ENCODE measurements at regions not wholly inside any gene's neighbourhood (a gene's known extent, or its start where the extent isn't known, plus 50 kb on each side); places are given as distances from the start of the nearest gene placed in this dataset.
"Not testable (repeated sequence)": the region's sequence is repeated elsewhere in the genome, so short reads cannot be mapped to it uniquely, and the experiment has no call there.

DNA sequence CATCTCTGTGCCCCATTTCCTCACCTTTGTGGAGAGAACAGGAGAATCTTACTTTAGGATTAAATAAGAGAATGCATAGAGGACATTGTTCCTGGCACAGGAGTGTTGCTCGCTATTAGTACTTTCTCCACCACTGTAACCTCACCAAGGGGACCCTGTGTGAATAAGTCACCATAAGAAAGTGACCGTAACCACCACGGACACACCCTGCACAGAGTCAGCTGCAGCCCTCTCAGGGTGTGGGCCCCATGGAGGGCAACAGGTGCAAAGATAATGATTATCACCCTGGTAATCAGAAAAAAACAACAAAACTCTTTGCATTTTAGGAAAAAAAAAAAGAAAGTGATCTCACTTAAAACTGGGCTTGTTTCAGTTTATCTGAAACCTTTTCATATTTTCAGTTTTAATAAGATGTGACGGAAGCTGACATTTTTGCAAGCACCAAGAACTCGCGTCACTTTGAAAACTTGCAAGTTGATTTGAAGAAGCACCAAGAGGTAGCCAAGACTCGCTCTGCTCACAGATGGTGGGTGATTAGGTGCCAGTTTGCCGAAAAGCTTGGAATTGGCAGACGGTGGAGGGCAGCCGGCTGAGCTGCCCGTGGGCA lies 87.0 kb upstream of the VRK1 start:
- no peak overlapping the region for H3K27ac Mint-ChIP-seq
- H3K4me3 Mint-ChIP-seq: no peak overlapping the region
- H3K4me1 Mint-ChIP-seq: peaks cover 0 to 2% (median 0%) of the 10 kb centered on the region in 3 donors
- DNase-seq: no peak
- no peaks in the 10 kb centered on the region for H3K9me3 Mint-ChIP-seq
- no peak for ATAC-seq (ENCODE audit: low read depth in 2 of 2)
- no peaks in the 10 kb centered on the region for H3K36me3 Mint-ChIP-seq
- peaks cover 20 to 39% (median 30%) of the 10 kb centered on the region in 3 donors for H3K27me3 Mint-ChIP-seq

DNA sequence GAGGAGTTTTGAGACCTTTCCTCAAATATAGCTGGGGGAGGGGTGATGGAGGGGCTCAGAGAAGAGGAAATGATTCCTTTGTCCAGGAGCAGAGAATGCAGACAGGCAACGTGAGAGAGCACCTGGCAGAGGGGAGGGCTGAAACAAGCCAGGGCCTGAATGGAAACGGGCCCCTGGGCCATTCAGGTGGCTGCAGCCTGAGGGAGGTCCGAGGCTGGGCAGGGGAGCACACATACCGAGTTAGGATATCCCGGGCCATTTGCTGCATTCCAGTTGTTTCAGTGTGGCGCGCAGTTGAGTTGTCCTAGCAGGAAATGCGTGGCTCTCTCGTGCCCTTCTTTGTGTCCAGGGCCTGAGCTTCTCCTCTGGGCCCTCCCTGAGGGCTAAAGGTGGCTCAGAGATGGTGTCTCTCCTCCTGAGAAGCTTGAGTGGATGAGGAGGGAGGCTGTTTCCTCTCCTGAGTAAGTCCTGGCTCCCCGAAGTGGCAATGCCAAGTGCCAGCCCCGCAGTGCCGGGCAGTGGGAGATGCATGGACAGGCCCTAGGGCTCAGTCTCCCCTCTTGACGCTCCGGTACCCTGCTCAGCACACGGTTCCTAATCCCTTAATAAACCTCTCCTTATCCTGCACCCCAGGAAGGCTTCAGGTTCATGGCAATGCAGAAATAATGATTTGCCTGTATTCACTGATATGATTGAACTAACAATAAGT lies 85.5 kb upstream of the VRK1 start:
- Mint-ChIP-seq H3K4me3 (no peak overlapping the region), H3K36me3 (no peaks in the 10 kb centered on the region), H3K4me1 (no peaks in the 10 kb centered on the region), H3K27me3 (peaks cover 19 to 32% (median 23%) of the 10 kb centered on the region in 3 donors), H3K9me3 (no peaks in the 10 kb centered on the region), H3K27ac (peak overlapping the region in 1 of 6 donors; percentile 10)
- no peak for ATAC-seq (ENCODE audit: low read depth in 2 of 2)
- no peak for DNase-seq

DNA sequence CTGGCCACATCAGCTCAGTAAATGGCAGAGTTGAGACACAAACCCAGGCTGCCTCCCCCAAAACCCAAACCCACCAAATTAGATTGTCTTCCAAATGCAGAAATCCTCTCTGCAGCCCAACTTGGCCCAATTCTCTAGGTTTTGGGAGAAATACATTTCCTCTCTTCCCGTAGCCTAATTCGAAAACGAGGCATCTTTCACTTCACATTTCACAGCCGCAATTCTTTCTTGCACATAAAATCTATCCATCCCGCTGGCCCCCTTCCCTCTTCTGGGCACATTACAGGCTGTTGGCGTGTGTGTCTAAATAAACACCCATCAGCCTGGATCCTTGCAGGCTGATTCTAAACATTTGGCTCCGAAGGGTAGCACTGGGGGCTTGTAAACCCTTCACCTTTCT lies 83.8 kb upstream of the VRK1 start:
- DNase-seq: no peak
- no peak for ATAC-seq (ENCODE audit: low read depth in 2 of 2)
- Mint-ChIP-seq H3K36me3 (no peaks in the 10 kb centered on the region), H3K27ac (no peak overlapping the region), H3K4me3 (no peak overlapping the region), H3K9me3 (no peaks in the 10 kb centered on the region), H3K4me1 (no peaks in the 10 kb centered on the region), H3K27me3 (peaks cover 23 to 39% (median 25%) of the 10 kb centered on the region in 3 donors)

DNA sequence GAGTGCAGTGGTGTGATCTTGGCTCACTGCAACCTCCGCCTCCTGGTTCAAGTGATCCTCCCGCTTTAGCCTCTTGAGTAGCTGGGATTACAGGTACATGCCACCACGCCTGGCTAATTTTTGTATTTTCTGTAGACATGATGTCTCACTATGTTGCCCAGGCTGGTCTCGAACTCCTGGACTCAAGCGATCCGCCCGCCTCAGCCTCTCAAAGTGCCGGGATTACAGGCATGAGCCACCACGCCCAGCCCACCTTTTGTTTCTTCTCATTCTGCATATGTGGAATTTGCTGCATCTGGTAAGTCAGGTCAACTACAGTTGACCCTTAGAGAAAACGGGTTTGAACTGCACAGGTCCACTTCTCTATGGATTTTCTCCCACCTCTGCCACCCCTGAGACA lies 82.6 kb upstream of the VRK1 start:
- not testable (repeated sequence) for ATAC-seq (ENCODE audit: low read depth in 2 of 2); H3K4me3 Mint-ChIP-seq; DNase-seq; H3K9me3 Mint-ChIP-seq; H3K36me3 Mint-ChIP-seq; H3K4me1 Mint-ChIP-seq; H3K27ac Mint-ChIP-seq
- H3K27me3 Mint-ChIP-seq: peaks cover 23 to 39% (median 27%) of the 10 kb centered on the region in 3 donors

DNA sequence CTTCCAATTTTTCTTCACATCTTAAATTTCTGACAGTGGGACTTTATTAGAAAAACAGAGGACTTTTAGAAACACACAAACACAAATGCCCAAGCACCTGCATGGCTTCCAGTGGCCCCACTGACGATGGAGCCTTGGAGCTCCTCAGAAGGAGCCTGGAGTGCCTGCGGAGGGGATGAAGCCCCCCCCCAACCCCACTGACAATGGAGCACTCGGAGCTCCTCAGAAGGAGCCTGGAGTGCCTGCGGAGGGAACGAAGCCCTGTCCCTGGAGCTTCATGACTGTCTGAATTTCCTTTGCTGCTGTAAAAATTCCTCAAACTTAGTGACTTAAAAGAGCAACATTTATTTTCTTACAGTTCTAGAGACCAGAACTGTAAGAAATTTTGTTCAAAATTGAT lies 80.1 kb upstream of the VRK1 start:
- H3K27me3 Mint-ChIP-seq: peaks cover 16 to 41% (median 27%) of the 10 kb centered on the region in 3 donors

DNA sequence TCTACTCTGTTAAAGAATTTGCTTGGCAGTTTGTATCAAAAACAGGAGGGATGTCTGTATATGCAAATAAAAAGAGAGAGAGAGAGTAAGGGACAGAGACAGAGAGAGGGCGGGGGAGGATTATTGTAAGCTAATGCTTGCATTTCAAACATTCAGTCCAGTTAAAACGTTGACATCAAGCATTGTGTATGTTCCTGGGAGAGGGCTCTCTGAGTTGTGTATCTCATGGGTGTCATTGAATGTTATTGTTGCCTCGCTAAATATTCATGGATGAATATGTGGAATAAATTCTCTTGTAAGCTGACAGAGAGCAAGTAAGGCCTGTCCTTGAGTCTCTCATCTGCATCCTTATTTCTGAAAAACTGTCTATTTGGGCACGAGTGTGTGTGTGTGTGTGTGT lies 78.8 kb upstream of the VRK1 start:
- H3K4me3 Mint-ChIP-seq: no peak overlapping the region
- no peaks in the 10 kb centered on the region for H3K4me1 Mint-ChIP-seq
- H3K36me3 Mint-ChIP-seq: no peaks in the 10 kb centered on the region
- ATAC-seq (ENCODE audit: low read depth in 2 of 2) (no peak), DNase-seq (no peak)
- no peaks in the 10 kb centered on the region for H3K9me3 Mint-ChIP-seq
- peaks cover 7 to 29% (median 23%) of the 10 kb centered on the region in 3 donors for H3K27me3 Mint-ChIP-seq
- H3K27ac Mint-ChIP-seq: no peak overlapping the region

More for the DNA sequence above, 80.1 kb upstream of the VRK1 start:
- Mint-ChIP-seq H3K4me1 (no peaks in the 10 kb centered on the region), H3K4me3 (no peak overlapping the region), H3K36me3 (no peaks in the 10 kb centered on the region), H3K27ac (no peak overlapping the region), H3K9me3 (no peaks in the 10 kb centered on the region)
- DNase-seq (no peak), ATAC-seq (ENCODE audit: low read depth in 2 of 2) (no peak)

DNA sequence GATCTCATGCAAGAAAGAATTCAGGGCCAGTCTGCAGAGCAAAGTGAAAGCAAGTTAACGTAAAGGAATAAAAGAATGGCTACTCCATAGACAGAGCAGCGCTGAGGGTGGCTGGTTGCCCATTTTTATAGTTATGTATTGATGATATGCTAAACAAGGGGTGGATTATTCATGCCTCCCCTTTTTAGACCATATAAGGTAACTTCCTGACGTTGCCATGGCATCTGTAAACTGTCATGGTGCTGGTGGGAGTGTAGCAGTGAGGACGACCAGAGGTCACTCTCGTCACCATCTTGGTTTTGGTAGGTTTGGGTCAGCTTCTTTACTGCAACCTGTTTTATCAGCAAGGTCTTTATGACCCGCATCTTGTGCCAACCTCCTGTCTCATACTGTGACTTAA lies 76.5 kb upstream of the VRK1 start:
- H3K4me1 Mint-ChIP-seq; ATAC-seq (ENCODE audit: low read depth in 2 of 2); H3K36me3 Mint-ChIP-seq; H3K9me3 Mint-ChIP-seq; DNase-seq; H3K4me3 Mint-ChIP-seq; H3K27ac Mint-ChIP-seq: not testable (repeated sequence)
- peaks cover 8 to 14% (median 9%) of the 10 kb centered on the region in 3 donors for H3K27me3 Mint-ChIP-seq

DNA sequence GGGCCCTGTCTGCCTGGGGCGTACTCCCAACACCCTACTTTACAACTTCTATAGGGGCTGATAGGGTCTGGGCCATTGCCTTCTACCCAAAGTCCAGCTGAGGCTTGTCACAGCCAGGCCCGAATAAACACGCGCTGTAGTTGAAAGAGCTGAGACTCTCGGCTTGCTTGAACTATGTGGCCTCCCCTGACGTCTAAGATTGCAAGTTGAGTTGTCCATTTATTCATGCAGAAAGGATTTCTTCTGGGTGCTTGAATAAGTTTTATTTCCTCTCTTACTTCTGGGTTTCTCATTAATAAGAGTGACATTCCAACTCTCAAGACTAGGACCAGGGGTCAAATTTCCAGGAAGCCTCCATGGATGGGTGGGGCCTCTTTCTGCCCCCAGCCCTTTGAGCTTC lies 74.4 kb upstream of the VRK1 start:
- Mint-ChIP-seq H3K4me1 (peaks cover 5 to 8% (median 8%) of the 10 kb centered on the region in 3 donors), H3K9me3 (peaks cover 0 to 9% (median 2%) of the 10 kb centered on the region in 7 donors), H3K27ac (no peak overlapping the region), H3K4me3 (no peak overlapping the region), H3K27me3 (peaks cover 12 to 26% (median 19%) of the 10 kb centered on the region in 3 donors), H3K36me3 (peaks cover 0 to 7% of the 10 kb centered on the region in 2 donors)
- ATAC-seq (ENCODE audit: low read depth in 2 of 2): no peak
- no peak for DNase-seq

DNA sequence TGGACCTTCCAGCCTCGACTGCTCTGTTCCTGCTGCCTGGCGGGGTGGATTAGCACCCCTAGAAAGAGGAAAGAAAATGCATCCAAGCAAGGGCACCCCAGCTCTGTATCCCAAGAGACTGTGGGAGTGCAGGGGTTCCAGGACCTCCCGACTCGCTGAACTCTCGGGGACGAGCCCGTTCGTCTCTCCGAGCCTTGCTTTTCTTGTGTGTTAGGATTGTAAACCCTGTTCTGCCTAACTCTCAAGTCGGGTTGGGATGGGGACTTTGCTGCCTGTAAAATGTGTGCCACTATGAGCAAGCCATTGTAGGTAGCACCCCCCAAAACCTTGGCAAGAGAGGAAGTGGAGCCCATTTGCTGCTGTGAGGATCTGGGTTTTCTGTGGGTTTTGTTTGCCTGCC lies 73.2 kb upstream of the VRK1 start:
- Mint-ChIP-seq H3K4me1 (peaks cover 7 to 8% (median 8%) of the 10 kb centered on the region in 3 donors), H3K27ac (no peak overlapping the region), H3K27me3 (peaks cover 4 to 23% (median 19%) of the 10 kb centered on the region in 3 donors), H3K36me3 (peaks cover 0 to 7% of the 10 kb centered on the region in 2 donors), H3K9me3 (peaks cover 0 to 9% (median 2%) of the 10 kb centered on the region in 7 donors), H3K4me3 (no peak overlapping the region)
- DNase-seq (no peak), ATAC-seq (ENCODE audit: low read depth in 2 of 2) (no peak)

DNA sequence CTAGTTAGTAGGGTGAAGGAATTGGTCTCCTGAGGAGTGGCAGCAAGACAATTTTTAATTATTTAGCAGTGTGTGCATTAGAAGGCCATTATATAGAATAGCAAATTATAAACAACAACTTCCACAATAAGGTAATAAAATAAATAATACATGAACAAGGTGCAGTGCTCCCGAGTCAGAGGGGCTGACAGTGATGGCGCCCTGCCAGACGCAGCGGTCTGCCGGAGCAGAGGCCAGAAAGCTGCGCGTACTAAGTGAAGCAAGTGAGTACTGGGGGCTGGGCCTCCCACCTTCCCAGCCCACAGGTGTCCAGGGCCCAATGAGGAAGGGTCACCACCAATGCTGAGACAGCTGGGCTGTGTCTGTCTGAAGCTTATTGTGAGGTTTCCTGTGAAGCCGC lies 72.0 kb upstream of the VRK1 start:
- no peak overlapping the region for H3K4me3 Mint-ChIP-seq
- peaks cover 9 to 23% (median 19%) of the 10 kb centered on the region in 3 donors for H3K27me3 Mint-ChIP-seq
- H3K4me1 Mint-ChIP-seq: peaks cover 7 to 8% (median 8%) of the 10 kb centered on the region in 3 donors
- ATAC-seq (ENCODE audit: low read depth in 2 of 2) (no peak), DNase-seq (no peak)
- peaks cover 0 to 7% of the 10 kb centered on the region in 2 donors for H3K36me3 Mint-ChIP-seq
- H3K27ac Mint-ChIP-seq: no peak overlapping the region
- peaks cover 0 to 9% (median 2%) of the 10 kb centered on the region in 7 donors for H3K9me3 Mint-ChIP-seq

DNA sequence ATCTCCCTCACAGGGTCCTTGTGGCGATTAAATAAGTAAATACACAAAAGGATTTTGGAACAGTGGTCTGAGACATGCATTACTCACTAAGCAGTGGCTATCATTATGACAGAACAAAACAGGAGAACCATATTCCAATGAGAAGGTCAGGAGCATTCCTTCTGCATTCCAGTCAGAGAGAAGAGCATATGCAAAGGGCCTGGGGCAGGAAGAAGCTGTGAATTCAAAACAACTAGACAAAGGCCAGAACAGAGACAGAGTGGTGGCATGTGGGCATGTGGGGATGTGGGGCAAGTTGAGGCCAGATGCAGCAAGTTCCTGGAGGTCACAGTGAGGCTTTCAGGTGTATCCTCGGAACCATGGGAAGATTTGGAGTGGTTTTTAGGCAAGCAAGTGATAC lies 70.1 kb upstream of the VRK1 start:
- H3K4me1 Mint-ChIP-seq: peaks cover 7 to 8% (median 8%) of the 10 kb centered on the region in 3 donors
- H3K9me3 Mint-ChIP-seq: peaks cover 0 to 9% (median 2%) of the 10 kb centered on the region in 7 donors
- peaks cover 0 to 7% of the 10 kb centered on the region in 2 donors for H3K36me3 Mint-ChIP-seq
- DNase-seq (no peak), ATAC-seq (ENCODE audit: low read depth in 2 of 2) (no peak)
- H3K4me3 Mint-ChIP-seq: no peak overlapping the region
- H3K27me3 Mint-ChIP-seq: peaks cover 15 to 19% (median 19%) of the 10 kb centered on the region in 3 donors
- no peak overlapping the region for H3K27ac Mint-ChIP-seq

DNA sequence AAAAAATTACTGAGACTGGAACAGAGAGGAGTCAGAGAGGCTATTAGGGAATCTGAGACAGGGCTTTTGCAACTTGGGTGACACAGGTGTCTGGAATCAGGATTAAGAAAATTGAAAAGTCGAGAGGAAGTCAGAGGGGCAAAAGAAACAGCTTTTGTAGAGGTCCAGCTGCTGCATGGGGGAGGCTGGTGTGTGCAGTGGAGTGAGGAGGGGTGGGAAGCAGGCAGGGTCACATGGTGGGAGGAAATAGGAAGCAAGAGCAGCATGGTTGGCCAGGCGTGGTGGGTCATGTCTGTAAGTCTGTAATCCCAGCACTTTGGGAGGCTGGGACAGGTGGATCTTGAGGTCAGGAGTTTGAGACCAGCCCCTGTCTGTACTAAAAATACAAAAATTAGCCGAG lies 69.7 kb upstream of the VRK1 start:
- Mint-ChIP-seq H3K36me3 (peaks cover 0 to 7% of the 10 kb centered on the region in 2 donors), H3K27me3 (peaks cover 15 to 23% (median 19%) of the 10 kb centered on the region in 3 donors), H3K4me1 (peaks cover 7 to 8% (median 8%) of the 10 kb centered on the region in 3 donors), H3K4me3 (no peak overlapping the region), H3K27ac (peak overlapping the region in 1 of 6 donors; percentile 78), H3K9me3 (peaks cover 0 to 9% (median 2%) of the 10 kb centered on the region in 7 donors)
- ATAC-seq (ENCODE audit: low read depth in 2 of 2) (no peak), DNase-seq (no peak)

DNA sequence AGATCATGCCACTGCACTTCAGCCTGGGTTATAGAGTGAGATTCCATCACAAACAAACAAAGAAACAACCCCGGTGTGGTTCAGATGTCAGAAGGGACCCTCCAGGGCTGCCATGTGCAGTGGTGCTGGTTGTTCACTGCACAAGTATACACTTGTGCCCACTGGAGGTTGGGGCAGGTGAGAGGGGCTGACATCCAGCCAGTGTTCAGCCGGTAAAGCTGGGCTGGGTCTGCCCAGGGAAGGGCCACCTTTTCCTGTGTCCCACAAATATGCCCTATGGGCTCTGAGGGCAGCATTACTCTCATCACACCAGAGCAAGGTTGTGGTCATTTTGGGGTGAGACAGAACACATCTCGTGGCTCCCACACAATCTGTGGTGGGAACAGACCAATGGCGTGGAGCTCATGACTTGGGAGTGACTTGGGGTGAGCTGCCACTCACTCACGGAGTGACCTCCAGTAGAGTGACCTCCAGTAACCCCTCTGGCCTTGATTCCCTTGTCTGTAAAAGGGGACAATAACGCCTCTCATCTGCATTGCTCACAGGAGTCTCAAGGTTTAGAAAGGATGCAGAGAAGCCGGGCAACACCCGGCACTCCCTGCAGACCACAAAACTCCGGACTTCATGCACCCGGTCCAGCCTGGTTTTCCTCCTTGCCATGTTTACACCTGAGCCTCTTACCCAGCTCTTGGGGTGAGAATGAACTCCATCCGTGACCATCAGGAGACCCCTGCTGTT lies 69.0 kb upstream of the VRK1 start:
- DNase-seq (no peak), ATAC-seq (ENCODE audit: low read depth in 2 of 2) (no peak)
- Mint-ChIP-seq H3K36me3 (peaks cover 0 to 7% of the 10 kb centered on the region in 2 donors), H3K27me3 (peaks cover 22 to 30% (median 23%) of the 10 kb centered on the region in 3 donors), H3K4me3 (peak overlapping the region in 1 of 8 donors; percentile 14), H3K9me3 (peaks cover 0 to 9% (median 2%) of the 10 kb centered on the region in 7 donors), H3K4me1 (peaks cover 7 to 8% (median 8%) of the 10 kb centered on the region in 3 donors), H3K27ac (no peak overlapping the region)
